GM13976 (cell line): ENCODE measurements at regions not wholly inside any gene's neighbourhood (a gene's known extent, or its start where the extent isn't known, plus 50 kb on each side); places are given as distances from the start of the nearest gene placed in this dataset.

Source experiments
- DNase-seq: peaks from one replicate; pipeline ENCODE4 v3.0.0; 2012; ENCODE audit warnings: low spot score
- in situ Hi-C: fragments of 300-500 bp; cut with MboI; formaldehyde crosslinking; loops from one replicate; pipeline ENCODE4 v1.12.0; 2022; ENCODE audit warnings: low sequenced_read_pairs, mixed read lengths, inconsistent platforms; ENCODE audit not compliant: unreplicated experiment
- TF ChIP-seq, protein P1 (sequence below): IDR thresholded peaks from 2 replicates; pipeline ENCODE4 v1.5.1; 2012; ENCODE audit warnings: borderline replicate concordance, mild to moderate bottlenecking; ENCODE audit not compliant: insufficient read depth; ENCODE audit errors: extremely low read depth, missing control alignments, control extremely low read depth

DNA sequence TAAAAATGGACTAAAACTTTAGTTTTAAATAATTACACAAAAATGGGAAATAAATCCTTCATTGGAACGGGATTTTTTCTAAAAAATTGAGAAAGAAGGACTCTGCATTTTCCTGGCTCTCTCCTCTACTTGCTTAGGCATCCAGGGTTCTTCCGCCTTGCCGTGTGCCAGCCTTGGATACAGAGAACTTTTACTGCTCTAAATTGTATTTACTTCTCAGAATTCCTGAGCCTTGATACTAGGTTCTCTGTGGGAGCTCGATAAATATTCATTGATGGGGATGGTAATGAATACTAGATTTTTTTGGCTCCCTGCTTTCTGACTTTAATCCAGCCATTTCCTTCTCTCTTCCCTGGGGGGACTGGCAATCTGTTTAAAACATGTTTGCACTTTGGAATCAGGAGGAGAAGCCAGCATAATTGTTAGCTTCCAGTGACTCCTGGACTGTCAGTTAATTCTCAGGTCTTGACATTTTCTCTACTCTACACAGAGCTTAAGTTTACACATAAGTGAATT lies 746.1 kb upstream of the LRRTM1 start:
- TF ChIP-seq, protein P1, sequence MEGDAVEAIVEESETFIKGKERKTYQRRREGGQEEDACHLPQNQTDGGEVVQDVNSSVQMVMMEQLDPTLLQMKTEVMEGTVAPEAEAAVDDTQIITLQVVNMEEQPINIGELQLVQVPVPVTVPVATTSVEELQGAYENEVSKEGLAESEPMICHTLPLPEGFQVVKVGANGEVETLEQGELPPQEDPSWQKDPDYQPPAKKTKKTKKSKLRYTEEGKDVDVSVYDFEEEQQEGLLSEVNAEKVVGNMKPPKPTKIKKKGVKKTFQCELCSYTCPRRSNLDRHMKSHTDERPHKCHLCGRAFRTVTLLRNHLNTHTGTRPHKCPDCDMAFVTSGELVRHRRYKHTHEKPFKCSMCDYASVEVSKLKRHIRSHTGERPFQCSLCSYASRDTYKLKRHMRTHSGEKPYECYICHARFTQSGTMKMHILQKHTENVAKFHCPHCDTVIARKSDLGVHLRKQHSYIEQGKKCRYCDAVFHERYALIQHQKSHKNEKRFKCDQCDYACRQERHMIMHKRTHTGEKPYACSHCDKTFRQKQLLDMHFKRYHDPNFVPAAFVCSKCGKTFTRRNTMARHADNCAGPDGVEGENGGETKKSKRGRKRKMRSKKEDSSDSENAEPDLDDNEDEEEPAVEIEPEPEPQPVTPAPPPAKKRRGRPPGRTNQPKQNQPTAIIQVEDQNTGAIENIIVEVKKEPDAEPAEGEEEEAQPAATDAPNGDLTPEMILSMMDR, result no peak
- in situ Hi-C loops, result no loop called here
- DNase-seq, result no peak

GRCh38 chr2:81043681-81044080 lies 739.1 kb upstream of the LRRTM1 start:
- TF ChIP-seq, protein P1, result no peak
- in situ Hi-C loops, result no loop called here
- DNase-seq, result no peak

- in situ Hi-C loops, result no loop called here
- no peak for DNase-seq
- TF ChIP-seq, protein P1, result no peak
Measured at GRCh38 chr2:81007104-81007503, 702.6 kb upstream of the LRRTM1 start.

DNA sequence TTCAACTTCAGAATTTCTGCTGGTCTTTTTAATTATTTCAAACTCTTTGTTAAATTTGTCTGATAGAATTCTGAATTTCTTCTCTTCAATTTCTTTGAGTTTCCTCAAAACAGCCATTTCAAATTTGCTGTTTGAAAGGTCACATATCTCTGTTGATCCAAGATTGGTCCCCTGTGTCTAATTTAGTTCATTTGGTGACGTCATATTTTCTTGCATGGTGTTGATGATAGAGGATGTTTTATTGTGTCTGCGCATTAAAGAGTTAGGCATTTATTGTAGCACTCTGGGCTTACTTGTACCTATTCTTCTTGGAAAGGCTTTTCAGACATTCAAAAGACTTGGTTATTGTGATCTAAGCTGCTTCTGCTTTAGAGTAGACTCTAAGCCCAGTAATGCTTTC lies 698.4 kb upstream of the LRRTM1 start:
- TF ChIP-seq, protein P1, result no peak
- in situ Hi-C loops, result no loop called here
- no peak for DNase-seq

- in situ Hi-C loops, result no loop called here
- TF ChIP-seq, protein P1, result no peak
- DNase-seq, result no peak
Measured at GRCh38 chr2:80987466-80987865, 682.9 kb upstream of the LRRTM1 start.

DNA sequence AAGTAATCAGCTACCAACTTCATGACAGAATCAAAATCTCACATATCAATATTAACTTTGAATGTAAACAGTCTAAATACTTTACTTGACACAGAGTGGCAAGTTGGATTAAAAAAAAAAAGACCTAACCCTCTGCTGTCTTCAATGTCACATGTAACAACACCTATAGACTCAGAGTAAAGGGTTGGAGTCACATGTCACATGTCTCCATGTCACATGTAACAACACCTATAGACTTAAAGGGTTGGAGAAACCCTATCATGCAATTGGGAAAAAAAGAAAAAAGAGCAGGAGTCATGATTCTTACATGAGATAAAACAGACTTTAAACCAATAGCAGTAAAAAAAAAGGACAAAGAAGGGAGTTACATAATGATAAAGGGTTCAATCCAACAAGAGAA lies 665.3 kb upstream of the LRRTM1 start:
- in situ Hi-C loops, result no loop called here
- no peak for DNase-seq
- TF ChIP-seq, protein P1, result no peak

GRCh38 chr2:80968450-80968849 lies 663.9 kb upstream of the LRRTM1 start:
- no peak for DNase-seq
- TF ChIP-seq, protein P1, result no peak
- in situ Hi-C loops, result no loop called here
